ENCODE measurements at regions not wholly inside any gene's neighbourhood (a gene's known extent, or its start where the extent isn't known, plus 50 kb on each side); places are given as distances from the start of the nearest gene placed in this dataset.

DNA sequence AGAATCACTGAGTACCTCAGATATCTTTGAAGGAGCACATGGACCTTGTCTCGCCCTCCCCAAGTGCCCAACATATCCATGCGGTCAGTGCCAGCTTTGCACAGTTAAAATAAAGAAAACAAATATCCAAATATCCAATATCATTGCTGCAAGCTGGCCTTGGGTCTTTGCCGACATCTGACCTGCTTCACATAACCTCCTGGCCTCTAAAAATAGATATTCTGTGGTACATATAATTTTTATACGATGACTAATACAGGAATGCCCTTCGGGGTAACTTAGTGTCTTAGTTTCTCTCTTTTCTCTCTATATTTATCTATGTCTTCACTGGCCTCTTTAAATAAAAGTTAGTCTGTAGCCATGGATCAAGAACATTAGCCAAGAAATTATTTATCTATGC is 67.8 kb downstream of the MAF start:
- DNase-seq (ENCODE audit: low spot score), result no peak
- Histone ChIP-seq H3K9me3 (ENCODE audit: control insufficient read depth in 4 of 4, low read length in 3 of 4) (no peaks in the 10 kb centered on the region), H3K36me3 (ENCODE audit: control insufficient read depth in 4 of 4, insufficient read depth in 3 of 4, low read depth in 1 of 4, low read length in 3 of 4) (no peaks in the 10 kb centered on the region), H3K27ac (ENCODE audit: low read depth in 1 of 2, low read length in 2 of 2) (no peak overlapping the region), H3K27me3 (ENCODE audit: control insufficient read depth in 4 of 4, insufficient read depth in 4 of 4, low read length in 3 of 4) (no peaks in the 10 kb centered on the region), H3K4me3 (ENCODE audit: low read depth in 1 of 3, low read length in 3 of 3) (no peak overlapping the region), H3K4me1 (ENCODE audit: control insufficient read depth in 4 of 4, insufficient read depth in 4 of 4, low read length in 3 of 4) (no peaks in the 10 kb centered on the region), H3K9ac (ENCODE audit: low read depth in 1 of 2, low read length in 2 of 2) (no peak overlapping the region)
- no peak for TF ChIP-seq HNF4G (IDR thresholded peaks at IDR 0.05)
- TF ChIP-seq, protein P1, sequence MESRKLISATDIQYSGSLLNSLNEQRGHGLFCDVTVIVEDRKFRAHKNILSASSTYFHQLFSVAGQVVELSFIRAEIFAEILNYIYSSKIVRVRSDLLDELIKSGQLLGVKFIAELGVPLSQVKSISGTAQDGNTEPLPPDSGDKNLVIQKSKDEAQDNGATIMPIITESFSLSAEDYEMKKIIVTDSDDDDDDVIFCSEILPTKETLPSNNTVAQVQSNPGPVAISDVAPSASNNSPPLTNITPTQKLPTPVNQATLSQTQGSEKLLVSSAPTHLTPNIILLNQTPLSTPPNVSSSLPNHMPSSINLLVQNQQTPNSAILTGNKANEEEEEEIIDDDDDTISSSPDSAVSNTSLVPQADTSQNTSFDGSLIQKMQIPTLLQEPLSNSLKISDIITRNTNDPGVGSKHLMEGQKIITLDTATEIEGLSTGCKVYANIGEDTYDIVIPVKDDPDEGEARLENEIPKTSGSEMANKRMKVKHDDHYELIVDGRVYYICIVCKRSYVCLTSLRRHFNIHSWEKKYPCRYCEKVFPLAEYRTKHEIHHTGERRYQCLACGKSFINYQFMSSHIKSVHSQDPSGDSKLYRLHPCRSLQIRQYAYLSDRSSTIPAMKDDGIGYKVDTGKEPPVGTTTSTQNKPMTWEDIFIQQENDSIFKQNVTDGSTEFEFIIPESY (IDR thresholded peaks at IDR 0.05), result no peak
- TF ChIP-seq GABPA (IDR thresholded peaks at IDR 0.05 in 1 of 2, conservative IDR thresholded peaks at IDR 0.05 in 1 of 2), result no peak
- TF ChIP-seq YY1 (IDR thresholded peaks at IDR 0.05), result no peak
- TF ChIP-seq, protein P2, sequence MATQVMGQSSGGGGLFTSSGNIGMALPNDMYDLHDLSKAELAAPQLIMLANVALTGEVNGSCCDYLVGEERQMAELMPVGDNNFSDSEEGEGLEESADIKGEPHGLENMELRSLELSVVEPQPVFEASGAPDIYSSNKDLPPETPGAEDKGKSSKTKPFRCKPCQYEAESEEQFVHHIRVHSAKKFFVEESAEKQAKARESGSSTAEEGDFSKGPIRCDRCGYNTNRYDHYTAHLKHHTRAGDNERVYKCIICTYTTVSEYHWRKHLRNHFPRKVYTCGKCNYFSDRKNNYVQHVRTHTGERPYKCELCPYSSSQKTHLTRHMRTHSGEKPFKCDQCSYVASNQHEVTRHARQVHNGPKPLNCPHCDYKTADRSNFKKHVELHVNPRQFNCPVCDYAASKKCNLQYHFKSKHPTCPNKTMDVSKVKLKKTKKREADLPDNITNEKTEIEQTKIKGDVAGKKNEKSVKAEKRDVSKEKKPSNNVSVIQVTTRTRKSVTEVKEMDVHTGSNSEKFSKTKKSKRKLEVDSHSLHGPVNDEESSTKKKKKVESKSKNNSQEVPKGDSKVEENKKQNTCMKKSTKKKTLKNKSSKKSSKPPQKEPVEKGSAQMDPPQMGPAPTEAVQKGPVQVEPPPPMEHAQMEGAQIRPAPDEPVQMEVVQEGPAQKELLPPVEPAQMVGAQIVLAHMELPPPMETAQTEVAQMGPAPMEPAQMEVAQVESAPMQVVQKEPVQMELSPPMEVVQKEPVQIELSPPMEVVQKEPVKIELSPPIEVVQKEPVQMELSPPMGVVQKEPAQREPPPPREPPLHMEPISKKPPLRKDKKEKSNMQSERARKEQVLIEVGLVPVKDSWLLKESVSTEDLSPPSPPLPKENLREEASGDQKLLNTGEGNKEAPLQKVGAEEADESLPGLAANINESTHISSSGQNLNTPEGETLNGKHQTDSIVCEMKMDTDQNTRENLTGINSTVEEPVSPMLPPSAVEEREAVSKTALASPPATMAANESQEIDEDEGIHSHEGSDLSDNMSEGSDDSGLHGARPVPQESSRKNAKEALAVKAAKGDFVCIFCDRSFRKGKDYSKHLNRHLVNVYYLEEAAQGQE (IDR thresholded peaks at IDR 0.05), result no peak
- TF ChIP-seq NR2F2 (IDR thresholded peaks at IDR 0.05), result no peak
- no peak for TF ChIP-seq JUND (IDR thresholded peaks at IDR 0.05)
- TF ChIP-seq, protein P3, sequence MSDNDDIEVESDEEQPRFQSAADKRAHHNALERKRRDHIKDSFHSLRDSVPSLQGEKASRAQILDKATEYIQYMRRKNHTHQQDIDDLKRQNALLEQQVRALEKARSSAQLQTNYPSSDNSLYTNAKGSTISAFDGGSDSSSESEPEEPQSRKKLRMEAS (IDR thresholded peaks at IDR 0.05), result no peak
- TF ChIP-seq, protein P4, sequence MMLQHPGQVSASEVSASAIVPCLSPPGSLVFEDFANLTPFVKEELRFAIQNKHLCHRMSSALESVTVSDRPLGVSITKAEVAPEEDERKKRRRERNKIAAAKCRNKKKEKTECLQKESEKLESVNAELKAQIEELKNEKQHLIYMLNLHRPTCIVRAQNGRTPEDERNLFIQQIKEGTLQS (IDR thresholded peaks at IDR 0.05), result no peak
- no peak for TF ChIP-seq RXRA (IDR thresholded peaks at IDR 0.05)
- no peak for TF ChIP-seq RAD21 (IDR thresholded peaks at IDR 0.05)
- no peak for TF ChIP-seq FOXA2 (IDR thresholded peaks at IDR 0.05)
- no peak for TF ChIP-seq HNF4A (conservative IDR thresholded peaks at IDR 0.05)
- TF ChIP-seq SP1 (IDR thresholded peaks at IDR 0.05), result no peak
- no peak for TF ChIP-seq TAF1 (conservative IDR thresholded peaks at IDR 0.05)
- no peak for TF ChIP-seq FOXA1 (IDR thresholded peaks at IDR 0.05)
- TF ChIP-seq, protein P5, sequence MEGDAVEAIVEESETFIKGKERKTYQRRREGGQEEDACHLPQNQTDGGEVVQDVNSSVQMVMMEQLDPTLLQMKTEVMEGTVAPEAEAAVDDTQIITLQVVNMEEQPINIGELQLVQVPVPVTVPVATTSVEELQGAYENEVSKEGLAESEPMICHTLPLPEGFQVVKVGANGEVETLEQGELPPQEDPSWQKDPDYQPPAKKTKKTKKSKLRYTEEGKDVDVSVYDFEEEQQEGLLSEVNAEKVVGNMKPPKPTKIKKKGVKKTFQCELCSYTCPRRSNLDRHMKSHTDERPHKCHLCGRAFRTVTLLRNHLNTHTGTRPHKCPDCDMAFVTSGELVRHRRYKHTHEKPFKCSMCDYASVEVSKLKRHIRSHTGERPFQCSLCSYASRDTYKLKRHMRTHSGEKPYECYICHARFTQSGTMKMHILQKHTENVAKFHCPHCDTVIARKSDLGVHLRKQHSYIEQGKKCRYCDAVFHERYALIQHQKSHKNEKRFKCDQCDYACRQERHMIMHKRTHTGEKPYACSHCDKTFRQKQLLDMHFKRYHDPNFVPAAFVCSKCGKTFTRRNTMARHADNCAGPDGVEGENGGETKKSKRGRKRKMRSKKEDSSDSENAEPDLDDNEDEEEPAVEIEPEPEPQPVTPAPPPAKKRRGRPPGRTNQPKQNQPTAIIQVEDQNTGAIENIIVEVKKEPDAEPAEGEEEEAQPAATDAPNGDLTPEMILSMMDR (IDR thresholded peaks at IDR 0.05; ENCODE audit: low read depth, low read length, missing input control), result no peak
- TF ChIP-seq EGR1 (IDR thresholded peaks at IDR 0.05; ENCODE audit: low read depth in 2 of 2), result no peak
- WGBS, result 85% methylated on average over 5 of the region's 5 CpGs
